DOHH2 (cell line): ENCODE measurements at regions not wholly inside any gene's neighbourhood (a gene's known extent, or its start where the extent isn't known, plus 50 kb on each side); places are given as distances from the start of the nearest gene placed in this dataset.
"Not testable (repeated sequence)": the region's sequence is repeated elsewhere in the genome, so short reads cannot be mapped to it uniquely, and the experiment has no call there.

Experiments used
- EZH2phosphoT487 ChIP-seq: fragments of 200-600 bp; sonication (generic); IDR thresholded peaks from 2 replicates; pipeline ENCODE4 v1.6.1; 2017; ENCODE audit warnings: borderline replicate concordance, mild to moderate bottlenecking, antibody characterized with exemption, low read length, moderate library complexity, mixed read lengths
- TF ChIP-seq, protein P1 (sequence below): fragments of 200-600 bp; sonication (generic); IDR thresholded peaks from one replicate; pipeline ENCODE4 v1.5.1; 2014; ENCODE audit warnings: antibody characterized with exemption, mild to moderate bottlenecking, low read depth, low read length; ENCODE audit not compliant: poor library complexity, severe bottlenecking

DNA sequence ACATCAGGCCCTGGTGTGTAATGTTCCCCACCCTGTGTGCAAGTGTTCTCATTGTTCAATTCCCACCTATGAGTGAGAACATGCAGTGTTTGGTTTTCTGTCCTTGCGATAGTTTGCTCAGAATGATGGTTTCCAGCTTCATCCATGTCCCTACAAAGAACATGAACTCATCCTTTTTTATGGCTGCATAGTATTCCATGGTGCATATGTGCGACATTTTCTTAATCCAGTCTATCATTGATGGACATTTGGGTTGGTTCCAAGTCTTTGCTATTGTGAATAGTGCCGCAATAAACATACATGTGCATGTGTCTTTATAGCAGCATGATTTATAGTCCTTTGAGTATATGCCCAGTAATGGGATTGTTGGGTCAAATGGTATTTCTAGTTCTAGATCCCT, 60.5 kb upstream of the PSME4 start:
- TF ChIP-seq, protein P1, sequence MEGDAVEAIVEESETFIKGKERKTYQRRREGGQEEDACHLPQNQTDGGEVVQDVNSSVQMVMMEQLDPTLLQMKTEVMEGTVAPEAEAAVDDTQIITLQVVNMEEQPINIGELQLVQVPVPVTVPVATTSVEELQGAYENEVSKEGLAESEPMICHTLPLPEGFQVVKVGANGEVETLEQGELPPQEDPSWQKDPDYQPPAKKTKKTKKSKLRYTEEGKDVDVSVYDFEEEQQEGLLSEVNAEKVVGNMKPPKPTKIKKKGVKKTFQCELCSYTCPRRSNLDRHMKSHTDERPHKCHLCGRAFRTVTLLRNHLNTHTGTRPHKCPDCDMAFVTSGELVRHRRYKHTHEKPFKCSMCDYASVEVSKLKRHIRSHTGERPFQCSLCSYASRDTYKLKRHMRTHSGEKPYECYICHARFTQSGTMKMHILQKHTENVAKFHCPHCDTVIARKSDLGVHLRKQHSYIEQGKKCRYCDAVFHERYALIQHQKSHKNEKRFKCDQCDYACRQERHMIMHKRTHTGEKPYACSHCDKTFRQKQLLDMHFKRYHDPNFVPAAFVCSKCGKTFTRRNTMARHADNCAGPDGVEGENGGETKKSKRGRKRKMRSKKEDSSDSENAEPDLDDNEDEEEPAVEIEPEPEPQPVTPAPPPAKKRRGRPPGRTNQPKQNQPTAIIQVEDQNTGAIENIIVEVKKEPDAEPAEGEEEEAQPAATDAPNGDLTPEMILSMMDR: not testable (repeated sequence)
- TF ChIP-seq EZH2phosphoT487: not testable (repeated sequence)
